Smooth muscle cell (in vitro differentiated cells): ENCODE measurements at regions not wholly inside any gene's neighbourhood (a gene's known extent, or its start where the extent isn't known, plus 50 kb on each side); places are given as distances from the start of the nearest gene placed in this dataset.
"Not testable (repeated sequence)": the region's sequence is repeated elsewhere in the genome, so short reads cannot be mapped to it uniquely, and the experiment has no call there.

Experiments used
- DNase-seq: peaks from one replicate; lab custom pipeline; 2025; ENCODE audit not compliant: unreplicated experiment; lab: John Stamatoyannopoulos, UW
- H2AFZ ChIP-seq: fragments of 200-600 bp; sonication (generic); 2 replicates; pipeline ENCODE4 v1.6.0; 2016; ENCODE audit warnings: antibody characterized with exemption, low read depth, mild to moderate bottlenecking
- H3F3A ChIP-seq: fragments of 200-600 bp; sonication (generic); 2 replicates; pipeline ENCODE4 v1.6.0; 2017; ENCODE audit warnings: antibody characterized with exemption, low read depth
- H3K27ac ChIP-seq: fragments of 200-600 bp; sonication (generic); 2 replicates; pipeline ENCODE4 v1.5.1; 2016; ENCODE audit warnings: low read depth, mild to moderate bottlenecking
- H3K27me3 ChIP-seq: fragments of 200-600 bp; sonication (generic); 2 replicates; pipeline ENCODE4 v1.6.1; 2016; ENCODE audit warnings: low read depth, mild to moderate bottlenecking
- H3K36me3 ChIP-seq: fragments of 200-600 bp; sonication (generic); 2 replicates; pipeline ENCODE4 v1.5.1; 2016; ENCODE audit warnings: low read depth
- H3K4me1 ChIP-seq: fragments of 200-600 bp; sonication (generic); 2 replicates; pipeline ENCODE4 v1.5.1; 2016; ENCODE audit warnings: low read depth
- H3K4me2 ChIP-seq: fragments of 200-600 bp; sonication (generic); 2 replicates; pipeline ENCODE4 v1.6.0; 2016; ENCODE audit warnings: mild to moderate bottlenecking
- H3K4me3 ChIP-seq: fragments of 200-600 bp; sonication (generic); 2 replicates; pipeline ENCODE4 v1.5.1; 2016; ENCODE audit warnings: mild to moderate bottlenecking
- H3K79me2 ChIP-seq: fragments of 200-600 bp; sonication (generic); 2 replicates; pipeline ENCODE4 v1.6.0; 2016; ENCODE audit warnings: low read depth, mild to moderate bottlenecking
- H3K9ac ChIP-seq: fragments of 200-600 bp; sonication (generic); 2 replicates; pipeline ENCODE4 v1.6.0; 2016; ENCODE audit warnings: low read depth
- H3K9me3 ChIP-seq: fragments of 200-600 bp; sonication (generic); replicated peaks from 2 replicates; pipeline ENCODE4 v1.5.1; 2016; ENCODE audit warnings: low read depth
- H4K20me1 ChIP-seq: fragments of 200-600 bp; sonication (generic); 2 replicates; pipeline ENCODE4 v1.6.0; 2016; ENCODE audit warnings: low read depth
- CTCF ChIP-seq: fragments of 200-600 bp; sonication (generic); IDR thresholded peaks from 2 replicates; pipeline ENCODE4 v1.5.1; 2017; ENCODE audit warnings: borderline replicate concordance, mild to moderate bottlenecking, antibody characterized with exemption; ENCODE audit not compliant: insufficient read depth, poor library complexity, severe bottlenecking
- WGBS: methylation state at CpG from one replicate; pipeline ENCODE4 v1.1.7; 2016; ENCODE audit warnings: low lambda C conversion rate; 5-methylcytosine and 5-hydroxymethylcytosine counted together

- H3K79me2 ChIP-seq: no peaks in the 10 kb centered on the region
- WGBS: 89% methylated on average over 21 of the region's 21 CpGs
- TF ChIP-seq CTCF: no peak
Measured at GRCh38 chr15:84402856-84403608, 167.5 kb downstream of the GOLGA6L4 start.

GRCh38 chr15:84409357-84409756, 173.8 kb downstream of the GOLGA6L4 start:
- not testable (repeated sequence) for H3F3A ChIP-seq, H3K27me3 ChIP-seq, H4K20me1 ChIP-seq, H3K36me3 ChIP-seq, H3K4me3 ChIP-seq, H3K27ac ChIP-seq, H3K4me2 ChIP-seq, H3K9ac ChIP-seq, H3K4me1 ChIP-seq, H3K9me3 ChIP-seq, H3K79me2 ChIP-seq, DNase-seq, H2AFZ ChIP-seq
- WGBS: 89% methylated on average over 2 of the region's 4 CpGs

More at GRCh38 chr15:84402856-84403608, 167.5 kb downstream of the GOLGA6L4 start:
- H3K27ac ChIP-seq: no peak overlapping the region
- H3F3A ChIP-seq: no peaks in the 10 kb centered on the region
- H3K4me1 ChIP-seq: no peaks in the 10 kb centered on the region
- no peak for DNase-seq
- no peak overlapping the region for H3K9ac ChIP-seq
- H3K36me3 ChIP-seq: no peaks in the 10 kb centered on the region
- H3K27me3 ChIP-seq: no peaks in the 10 kb centered on the region
- H3K9me3 ChIP-seq: no peaks in the 10 kb centered on the region
- H3K4me2 ChIP-seq: no peak overlapping the region
- no peak overlapping the region for H3K4me3 ChIP-seq
- no peak overlapping the region for H2AFZ ChIP-seq
- no peaks in the 10 kb centered on the region for H4K20me1 ChIP-seq

- H2AFZ ChIP-seq, H4K20me1 ChIP-seq, H3F3A ChIP-seq, H3K36me3 ChIP-seq, H3K4me1 ChIP-seq, DNase-seq, H3K9ac ChIP-seq, H3K27ac ChIP-seq, H3K79me2 ChIP-seq, H3K9me3 ChIP-seq, H3K27me3 ChIP-seq: not testable (repeated sequence)
- Histone ChIP-seq H3K4me3 (peak overlapping the region; percentile 49), H3K4me2 (peak overlapping the region; percentile 73)
- 0% methylated on average over 6 of the region's 55 CpGs for WGBS
Measured at GRCh38 chr15:84421513-84422181, 179.2 kb upstream of the ZSCAN2 start.

- 90% methylated on average over 4 of the region's 7 CpGs for WGBS
- not testable (repeated sequence) for H3K9me3 ChIP-seq, H3K36me3 ChIP-seq, H3K27me3 ChIP-seq, H3K79me2 ChIP-seq, H3K4me1 ChIP-seq, H3K27ac ChIP-seq, H4K20me1 ChIP-seq, H3F3A ChIP-seq, DNase-seq, H3K4me3 ChIP-seq, H3K9ac ChIP-seq, H2AFZ ChIP-seq, H3K4me2 ChIP-seq
Measured at GRCh38 chr15:84425327-84425726, 175.5 kb upstream of the ZSCAN2 start.

GRCh38 chr15:84473305-84473877, 127.4 kb upstream of the ZSCAN2 start:
- WGBS: no CpG with 5 or more reads among the region's 26 CpGs
- H3F3A ChIP-seq, H2AFZ ChIP-seq: not testable (repeated sequence)

GRCh38 chr15:84476364-84477033, 124.3 kb upstream of the ZSCAN2 start:
- not testable (repeated sequence) for H3K9me3 ChIP-seq, H4K20me1 ChIP-seq, H3K4me2 ChIP-seq, H3F3A ChIP-seq, H3K9ac ChIP-seq, H3K27ac ChIP-seq, H2AFZ ChIP-seq, H3K79me2 ChIP-seq, H3K4me1 ChIP-seq, H3K27me3 ChIP-seq, H3K36me3 ChIP-seq, H3K4me3 ChIP-seq, DNase-seq
- WGBS: no CpG with 5 or more reads among the region's 14 CpGs

More at GRCh38 chr15:84473305-84473877, 127.4 kb upstream of the ZSCAN2 start:
- H3K9ac ChIP-seq, H3K4me3 ChIP-seq, H4K20me1 ChIP-seq, H3K9me3 ChIP-seq, H3K79me2 ChIP-seq, H3K36me3 ChIP-seq, H3K27me3 ChIP-seq, DNase-seq, H3K4me1 ChIP-seq, H3K27ac ChIP-seq, H3K4me2 ChIP-seq: not testable (repeated sequence)

- not testable (repeated sequence) for H3K9ac ChIP-seq, H2AFZ ChIP-seq, H3K36me3 ChIP-seq, DNase-seq, H3K4me1 ChIP-seq, H4K20me1 ChIP-seq, H3F3A ChIP-seq, H3K4me3 ChIP-seq, H3K27ac ChIP-seq, H3K79me2 ChIP-seq, H3K27me3 ChIP-seq, H3K4me2 ChIP-seq, H3K9me3 ChIP-seq
- WGBS: no CpG with 5 or more reads among the region's 8 CpGs
Measured at GRCh38 chr15:84477550-84477949, 123.3 kb upstream of the ZSCAN2 start.
